Vagina (tissue), 2 donors: ENCODE measurements at regions not wholly inside any gene's neighbourhood (a gene's known extent, or its start where the extent isn't known, plus 50 kb on each side); places are given as distances from the start of the nearest gene placed in this dataset.

Source experiments
- POLR2AphosphoS5 ChIP-seq, 2 donors: sonication (generic); formaldehyde crosslinking; IDR thresholded peaks; one replicate each; pipeline ENCODE4 v1.9.0; 2017; ENCODE audit warnings: antibody characterized with exemption in 2 of 2, mild to moderate bottlenecking in 2 of 2, low read depth in 1 of 2; ENCODE audit not compliant: insufficient read depth in 1 of 2
- TF ChIP-seq, protein P1 (sequence below), 3 experiments: fragments of 450-650 bp in 2 of 3; fragments of 200-600 bp in 1 of 3; sonication (generic) in 1 of 3; IDR thresholded peaks; one replicate each; pipeline ENCODE4 v1.5.1; 2017 to 2019; ENCODE audit warnings: antibody characterized with exemption in 3 of 3, mild to moderate bottlenecking in 2 of 3, moderate library complexity in 2 of 3

DNA sequence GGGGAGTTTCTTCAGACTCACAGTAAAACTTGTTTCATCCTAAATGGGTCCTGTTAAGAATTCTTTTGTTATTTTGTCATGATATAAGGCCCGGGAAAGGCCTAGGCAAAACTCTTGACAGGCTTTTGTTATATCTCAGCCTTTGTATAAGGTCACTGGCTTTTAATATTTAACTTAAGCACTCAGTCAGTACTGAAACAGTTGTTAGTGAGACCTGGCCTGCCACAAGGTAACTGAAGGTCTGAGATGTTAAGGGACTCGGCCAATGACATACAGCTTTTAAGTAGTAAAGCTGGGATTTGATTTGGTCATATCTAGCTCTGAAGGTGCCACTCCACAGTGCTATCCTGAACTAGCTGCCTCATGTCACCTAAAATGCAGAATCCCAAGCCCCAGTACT is 57.2 kb upstream of the STEAP4 start:
- TF ChIP-seq POLR2AphosphoS5 (IDR thresholded peaks at IDR 0.05; ENCODE audit: insufficient read depth in 1 of 2, low read depth in 1 of 2), result no peak
- TF ChIP-seq, protein P1, sequence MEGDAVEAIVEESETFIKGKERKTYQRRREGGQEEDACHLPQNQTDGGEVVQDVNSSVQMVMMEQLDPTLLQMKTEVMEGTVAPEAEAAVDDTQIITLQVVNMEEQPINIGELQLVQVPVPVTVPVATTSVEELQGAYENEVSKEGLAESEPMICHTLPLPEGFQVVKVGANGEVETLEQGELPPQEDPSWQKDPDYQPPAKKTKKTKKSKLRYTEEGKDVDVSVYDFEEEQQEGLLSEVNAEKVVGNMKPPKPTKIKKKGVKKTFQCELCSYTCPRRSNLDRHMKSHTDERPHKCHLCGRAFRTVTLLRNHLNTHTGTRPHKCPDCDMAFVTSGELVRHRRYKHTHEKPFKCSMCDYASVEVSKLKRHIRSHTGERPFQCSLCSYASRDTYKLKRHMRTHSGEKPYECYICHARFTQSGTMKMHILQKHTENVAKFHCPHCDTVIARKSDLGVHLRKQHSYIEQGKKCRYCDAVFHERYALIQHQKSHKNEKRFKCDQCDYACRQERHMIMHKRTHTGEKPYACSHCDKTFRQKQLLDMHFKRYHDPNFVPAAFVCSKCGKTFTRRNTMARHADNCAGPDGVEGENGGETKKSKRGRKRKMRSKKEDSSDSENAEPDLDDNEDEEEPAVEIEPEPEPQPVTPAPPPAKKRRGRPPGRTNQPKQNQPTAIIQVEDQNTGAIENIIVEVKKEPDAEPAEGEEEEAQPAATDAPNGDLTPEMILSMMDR (IDR thresholded peaks at IDR 0.05), result no peak
